IPS DF 19.7 (cell line): ENCODE measurements at regions not wholly inside any gene's neighbourhood (a gene's known extent, or its start where the extent isn't known, plus 50 kb on each side); places are given as distances from the start of the nearest gene placed in this dataset.
A peak's percentile ranks its signal among the peaks of the same experiment; 100 is the strongest.
"Not testable (repeated sequence)": the region's sequence is repeated elsewhere in the genome, so short reads cannot be mapped to it uniquely, and the experiment has no call there.

ENCODE experiments used
- DNase-seq: peaks from one replicate; pipeline ENCODE4 v3.0.0-alpha.2; 2013; ENCODE audit warnings: low read depth, low spot score

DNA sequence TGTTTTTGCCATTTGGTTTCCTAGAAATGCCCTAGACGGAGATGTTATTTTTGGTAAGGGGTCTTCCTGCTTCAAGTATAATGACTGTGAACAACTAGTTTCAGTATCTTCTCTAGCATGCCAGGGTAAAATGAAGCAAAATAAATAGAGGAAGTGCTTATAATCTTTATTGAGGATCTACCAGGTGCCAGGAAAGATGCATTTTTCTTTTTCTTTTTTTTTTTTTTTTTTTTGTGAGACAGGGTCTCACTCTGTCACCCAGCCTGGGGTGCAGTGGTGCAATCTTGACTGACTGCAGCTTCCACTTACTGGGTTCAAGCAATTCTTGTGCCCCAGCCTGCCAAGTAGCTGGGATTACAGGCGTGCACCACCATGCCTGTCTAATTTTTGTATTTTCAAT lies 146.6 kb upstream of the GRK3 start:
- DNase-seq, result not testable (repeated sequence)

DNA sequence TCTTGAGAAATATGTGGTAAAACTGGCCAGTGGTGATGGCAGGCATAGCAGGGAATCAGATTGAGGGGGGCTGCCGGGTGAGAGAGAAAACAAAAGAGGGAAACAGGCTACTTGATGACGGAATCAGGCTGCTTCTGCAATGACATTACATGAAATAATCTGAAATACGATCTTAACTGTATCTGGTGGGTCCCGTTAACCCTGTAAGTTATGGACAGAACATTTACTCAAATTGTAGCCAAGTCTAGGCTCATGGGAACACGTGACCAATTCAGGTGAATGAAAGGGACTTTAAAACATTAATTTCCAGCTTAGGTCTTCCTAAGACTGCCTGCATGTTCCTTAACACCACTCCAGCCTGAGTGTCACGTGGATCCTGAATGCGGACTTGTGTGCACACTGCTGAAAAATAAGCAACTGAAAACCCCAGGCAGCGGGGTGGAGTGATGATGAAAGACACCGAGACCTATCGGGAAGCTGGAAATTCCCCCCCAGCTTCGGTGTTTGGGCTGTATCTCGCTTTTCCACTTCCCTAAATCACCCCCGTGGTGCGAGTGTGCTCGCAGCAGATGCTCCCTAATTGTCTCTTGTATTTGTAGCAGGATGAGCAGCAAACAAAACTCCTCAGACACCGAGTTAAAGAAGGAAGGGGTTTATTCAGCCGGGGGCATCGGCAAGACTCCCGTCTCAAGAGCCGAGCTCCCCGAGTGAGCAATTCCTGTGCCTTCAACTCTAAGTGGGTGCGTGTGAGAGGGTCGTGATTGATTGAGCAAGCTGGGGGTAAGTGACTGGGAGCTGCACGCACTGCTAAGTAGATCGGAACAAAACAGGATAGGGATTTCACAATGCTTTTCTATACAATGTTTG lies 145.0 kb upstream of the GRK3 start:
- no peak for DNase-seq

DNA sequence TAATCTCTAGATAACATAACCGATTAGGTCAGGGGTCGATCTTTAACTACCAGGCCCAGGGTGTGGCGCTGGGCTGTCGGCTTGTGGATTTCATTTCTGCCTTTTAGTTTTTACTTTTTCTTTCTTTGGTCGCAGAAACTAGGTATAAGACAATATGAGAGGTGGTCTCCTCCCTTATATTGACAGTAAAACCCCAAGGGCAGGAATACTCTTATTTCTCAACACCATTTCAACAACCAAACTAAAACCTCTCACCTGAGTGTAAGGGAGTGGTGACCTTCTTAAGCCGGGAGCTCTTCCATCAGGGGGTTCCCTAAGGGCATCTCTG lies 144.4 kb upstream of the GRK3 start:
- DNase-seq, result not testable (repeated sequence)

DNA sequence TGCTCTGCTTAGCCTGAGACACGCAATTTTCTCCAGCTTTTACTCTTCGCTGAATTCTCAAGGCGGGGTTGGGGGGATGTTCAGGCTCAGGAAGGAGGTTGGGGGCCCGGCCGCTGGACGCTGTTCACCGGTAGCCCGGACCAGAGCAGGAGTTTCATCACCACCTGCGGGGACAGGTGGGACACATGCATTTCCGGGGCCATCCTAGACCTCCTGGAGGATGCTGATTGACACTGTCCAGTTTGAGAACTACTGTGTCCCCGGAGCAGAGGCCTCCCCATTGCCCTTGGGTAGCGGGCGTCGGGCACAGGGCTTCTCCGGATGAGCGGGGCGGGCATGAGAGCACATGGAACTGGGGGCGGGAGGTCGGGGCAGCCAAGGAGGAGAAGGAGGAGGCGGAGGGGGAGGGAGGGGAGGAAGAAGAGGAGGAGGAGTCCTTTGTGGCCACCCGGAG lies 144.0 kb upstream of the GRK3 start:
- no peak for DNase-seq

DNA sequence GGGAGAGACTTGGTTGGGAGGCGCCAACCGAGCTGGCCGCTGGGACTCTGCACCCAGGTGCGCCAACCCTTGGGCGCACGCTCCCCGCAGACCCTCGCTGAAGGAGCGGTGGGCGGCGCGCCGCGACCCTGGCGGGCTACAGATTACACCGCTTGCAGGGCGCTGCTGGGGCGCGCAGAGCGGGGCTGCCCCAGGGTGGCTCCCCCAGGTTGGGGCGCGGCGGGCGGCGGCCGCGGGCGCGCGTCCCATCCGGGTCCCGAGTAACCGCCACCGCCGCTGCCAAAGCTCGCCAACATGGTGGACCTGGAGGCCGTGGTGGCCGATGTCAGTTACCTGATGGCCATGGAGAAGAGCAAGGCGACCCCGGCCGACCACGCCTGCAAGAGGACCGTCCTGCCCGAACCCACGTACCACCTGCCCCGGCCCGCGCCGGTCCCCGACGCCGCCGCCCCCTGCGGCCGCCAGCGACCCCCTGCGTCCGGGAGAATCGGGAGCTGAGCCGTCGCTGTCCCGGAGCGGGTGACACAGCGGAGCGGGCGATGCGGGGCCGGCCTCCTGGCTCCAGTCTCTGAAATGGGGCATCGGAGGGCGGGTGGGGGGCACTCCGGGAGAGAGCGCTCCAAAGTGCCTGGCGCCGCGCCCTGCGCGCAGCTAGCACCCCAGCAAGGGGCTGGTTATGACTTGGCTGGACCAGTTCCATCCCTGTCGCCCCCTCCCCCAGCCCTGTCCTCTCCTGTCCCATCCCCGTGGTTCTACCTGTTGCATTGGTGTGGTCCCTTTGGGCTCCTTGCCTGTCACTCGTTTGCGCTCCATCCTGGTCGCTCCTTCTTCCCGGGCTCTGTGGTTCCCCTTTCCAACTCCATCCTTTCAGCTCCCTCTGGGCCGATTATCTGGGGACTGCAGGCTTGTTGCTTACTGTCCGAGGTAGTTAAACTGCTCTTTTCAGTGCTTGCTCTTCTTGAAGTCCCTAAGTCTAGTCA lies 143.3 kb upstream of the GRK3 start:
- peak; percentile 59 for DNase-seq

DNA sequence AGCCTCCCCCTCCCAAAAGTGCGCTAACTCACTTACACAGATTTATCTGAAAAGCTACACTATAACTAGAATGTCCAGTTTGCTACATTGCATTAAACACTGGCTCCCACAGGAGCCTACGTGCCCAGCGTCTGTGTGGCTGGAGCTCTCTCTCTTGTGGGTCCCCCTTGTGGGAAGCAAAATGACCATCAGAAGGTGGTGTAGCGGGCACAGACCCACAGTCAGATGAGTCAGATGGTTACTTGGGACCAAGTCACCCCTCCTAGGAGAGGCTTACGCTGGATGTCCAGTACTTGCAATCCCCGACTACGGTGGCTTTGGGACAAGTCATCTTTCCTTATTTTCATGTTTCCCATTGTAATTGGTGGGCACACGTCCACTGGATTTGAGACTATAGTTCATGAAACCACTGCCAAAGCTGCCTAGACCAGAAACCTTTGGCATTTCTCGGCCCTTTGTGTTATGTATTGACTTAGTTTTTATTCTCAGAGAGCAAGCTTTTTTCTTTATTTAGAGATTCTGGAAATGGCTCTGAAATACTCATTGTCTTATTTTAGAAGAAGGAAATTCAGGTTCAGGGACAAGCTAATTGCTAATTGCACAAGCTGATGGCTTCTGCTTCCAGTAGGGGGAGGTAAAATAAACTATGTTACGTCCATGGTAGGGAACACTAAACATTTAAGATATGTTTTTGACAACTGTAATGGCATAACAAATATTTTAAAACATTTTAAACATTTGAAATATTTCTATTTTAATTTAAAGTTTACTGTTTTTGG lies 137.8 kb upstream of the GRK3 start:
- DNase-seq, result not testable (repeated sequence)

DNA sequence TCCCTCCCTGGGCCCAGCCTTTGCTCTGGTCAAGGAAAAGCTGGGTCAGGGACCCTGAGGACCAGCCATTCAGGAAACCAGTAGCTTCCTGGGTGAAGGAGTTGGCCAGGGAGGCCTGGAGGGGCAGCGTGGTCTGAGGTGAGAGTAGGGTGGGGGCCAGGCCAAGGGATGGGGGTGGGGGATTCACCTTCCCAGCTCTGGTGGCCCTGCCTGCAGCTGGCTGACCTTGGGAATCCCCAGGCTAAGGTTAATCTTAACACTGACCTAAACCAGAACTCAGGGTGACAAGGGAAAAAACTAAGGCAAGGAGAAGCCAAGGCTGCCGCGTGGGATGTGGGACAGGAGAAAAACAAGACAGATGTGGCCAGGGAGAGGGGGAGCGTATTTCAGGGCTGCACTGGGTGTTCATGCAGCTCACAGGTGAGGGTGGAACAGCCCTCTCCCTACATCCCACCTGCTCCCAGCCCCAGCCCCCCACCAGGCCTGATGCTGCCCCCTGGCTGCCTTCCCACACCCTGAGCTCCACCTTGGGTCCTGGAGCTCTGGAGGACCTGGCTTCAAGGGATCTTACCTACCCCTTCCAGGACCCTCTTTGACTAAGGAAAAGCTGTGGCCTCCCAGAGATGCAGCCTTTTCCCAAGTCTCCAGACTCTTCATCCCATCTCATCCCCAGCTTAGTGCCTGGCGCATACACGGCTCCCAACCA lies 132.7 kb upstream of the GRK3 start:
- DNase-seq, result not testable (repeated sequence)

DNA sequence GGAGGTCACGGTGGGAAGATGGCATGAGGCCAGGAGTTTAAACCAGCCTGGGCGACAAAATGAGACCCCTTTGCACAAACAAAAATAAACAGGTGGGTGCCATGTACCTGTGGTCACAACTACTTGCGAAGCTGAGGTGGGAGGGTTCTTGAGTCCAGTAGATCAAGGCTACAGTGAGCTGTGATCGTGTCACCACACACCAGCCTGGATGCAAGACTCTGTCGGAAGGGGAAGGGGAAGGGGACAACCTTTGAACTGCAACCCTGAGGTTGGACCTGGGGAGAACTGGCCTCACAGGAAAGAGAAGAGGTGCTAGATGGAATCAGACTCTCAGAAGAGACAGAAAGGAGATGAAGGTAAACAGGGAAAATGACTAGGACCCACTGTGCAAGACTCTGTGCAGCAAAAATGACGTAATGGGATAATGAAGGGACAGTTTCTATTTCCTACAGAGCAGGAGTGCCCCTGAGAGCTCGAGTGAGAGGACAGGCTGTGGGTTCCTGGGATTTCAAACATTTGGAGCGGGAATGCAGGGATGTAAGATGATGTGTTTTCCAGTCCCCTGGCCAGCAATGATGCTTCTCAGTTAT lies 131.0 kb upstream of the GRK3 start:
- not testable (repeated sequence) for DNase-seq

DNA sequence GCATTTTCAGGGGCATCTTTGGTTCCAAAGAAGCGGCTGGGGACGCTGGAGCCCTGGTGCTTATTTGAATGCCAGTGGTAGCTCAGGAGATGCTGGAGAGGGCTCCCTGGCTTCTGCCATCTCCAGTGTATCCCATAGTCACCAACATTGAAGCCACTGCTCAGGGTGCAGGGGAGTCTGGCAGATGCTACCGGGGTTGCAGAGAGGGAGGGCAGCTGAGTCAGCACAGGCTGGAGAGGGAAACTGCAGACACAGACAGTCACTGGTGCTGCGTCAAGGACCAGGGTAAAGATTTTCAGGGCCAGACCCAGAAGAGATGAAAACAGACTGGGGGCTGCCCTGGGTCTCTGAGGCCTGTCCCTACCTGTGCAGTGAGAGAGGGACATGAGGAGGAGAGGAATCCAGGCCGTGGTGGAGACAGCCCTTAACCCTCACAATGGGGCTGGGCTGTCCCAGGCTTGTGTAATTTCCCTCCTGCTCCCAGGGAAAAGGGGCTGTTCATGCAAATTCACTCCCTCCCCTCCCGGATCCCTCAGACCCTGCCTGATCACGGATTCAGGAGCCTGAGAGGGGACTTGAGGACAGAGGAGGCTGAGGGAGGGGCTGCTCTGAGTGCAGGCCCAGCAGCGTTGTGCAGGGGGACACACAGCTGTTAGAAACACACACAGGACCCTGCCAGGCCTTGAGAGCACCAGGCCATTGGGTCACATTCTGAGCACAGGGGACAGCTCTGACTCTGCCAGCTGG lies 126.9 kb upstream of the GRK3 start:
- DNase-seq, result no peak

DNA sequence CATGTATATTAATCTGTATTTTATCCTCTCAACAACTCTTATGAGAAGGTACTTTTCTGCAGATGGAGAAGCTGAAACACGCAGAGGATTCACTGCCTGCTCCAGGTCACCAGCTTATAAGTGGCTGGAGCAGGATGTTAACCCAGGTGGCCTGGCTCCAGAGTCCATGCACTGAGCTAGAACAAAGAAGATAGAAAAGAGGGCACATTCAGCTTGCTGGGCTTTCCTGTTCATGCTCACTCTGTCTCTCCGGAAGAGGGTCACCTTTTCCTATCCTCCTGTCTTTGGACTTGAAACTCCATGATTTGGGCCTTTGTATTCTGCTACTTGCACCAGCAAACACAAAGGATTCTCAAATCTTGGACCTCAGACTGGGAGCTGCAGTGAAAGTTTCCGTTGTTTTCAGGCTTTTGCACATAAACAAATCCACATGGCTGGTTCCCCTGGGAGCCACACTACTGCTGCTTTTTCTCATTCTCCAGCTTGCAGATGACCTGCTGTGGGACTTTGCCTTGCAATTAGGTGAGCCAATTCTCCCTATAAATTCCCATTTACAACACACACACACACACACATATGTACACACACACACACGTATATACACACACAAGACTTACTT lies 117.3 kb upstream of the GRK3 start:
- no peak for DNase-seq

DNA sequence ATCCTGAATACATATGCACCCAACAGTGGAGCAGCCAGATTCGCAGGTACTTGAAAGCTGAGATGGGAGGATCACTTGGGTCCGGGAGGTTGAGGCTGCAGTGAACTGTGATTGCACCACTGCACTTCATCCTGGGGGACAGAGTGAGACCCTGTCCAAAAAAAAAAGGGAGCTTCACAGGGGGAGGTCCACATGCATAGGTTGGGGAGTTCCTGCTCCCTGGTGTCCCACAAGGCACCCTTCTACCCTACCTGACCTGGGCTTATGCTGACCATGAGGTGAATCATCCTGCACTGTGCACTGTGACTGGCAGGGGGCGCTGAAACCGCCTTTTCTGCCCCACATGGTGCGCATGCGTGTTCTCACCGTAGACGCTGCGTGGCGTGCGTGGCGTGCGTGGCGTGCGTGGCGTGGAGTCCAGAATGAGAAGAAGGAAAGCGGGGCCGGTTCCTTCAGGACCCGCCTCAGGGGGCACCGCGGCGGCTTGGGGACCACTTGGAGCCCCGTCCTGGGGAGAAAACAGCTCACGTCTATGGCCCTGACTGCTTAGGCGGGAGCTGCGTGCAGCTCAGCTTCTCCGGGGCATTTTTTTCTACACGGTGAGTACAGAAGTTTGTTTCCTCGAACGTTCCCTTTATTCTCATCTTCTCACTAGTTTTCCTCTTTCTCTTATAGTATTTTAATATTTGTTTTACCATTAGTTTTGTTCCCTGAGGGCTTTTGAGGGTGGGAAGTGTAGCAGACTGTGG lies 116.6 kb upstream of the GRK3 start:
- DNase-seq, result no peak

DNA sequence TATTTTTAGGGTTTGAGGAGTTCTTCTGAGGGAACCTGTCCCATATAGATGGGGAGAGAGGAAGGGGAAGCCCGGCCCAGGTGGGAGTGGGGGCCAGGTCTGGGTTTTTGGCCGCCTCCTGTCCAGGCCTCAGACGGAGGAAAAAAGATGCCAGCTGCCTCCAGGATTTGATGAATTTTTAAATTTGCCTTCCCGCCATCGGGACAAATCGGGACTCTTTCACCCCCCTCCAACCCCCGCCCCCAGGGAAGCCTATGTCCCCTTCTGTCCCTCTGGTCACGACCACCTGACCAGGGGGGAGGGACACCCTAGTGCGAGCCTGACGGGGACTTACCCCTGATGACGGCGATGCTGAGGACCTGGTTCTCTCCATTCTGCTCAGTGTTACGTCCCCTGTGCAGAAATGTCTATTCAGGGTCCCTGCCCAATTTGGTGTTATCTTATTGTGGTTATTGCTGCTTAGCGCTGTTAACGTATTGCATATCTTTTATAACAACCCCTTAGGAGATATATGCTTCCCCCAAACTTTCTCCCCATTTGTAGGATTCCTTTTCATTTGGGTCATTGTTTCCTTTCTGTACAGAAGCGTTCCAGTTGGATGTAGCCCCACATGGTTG lies 115.9 kb upstream of the GRK3 start:
- DNase-seq, result no peak

DNA sequence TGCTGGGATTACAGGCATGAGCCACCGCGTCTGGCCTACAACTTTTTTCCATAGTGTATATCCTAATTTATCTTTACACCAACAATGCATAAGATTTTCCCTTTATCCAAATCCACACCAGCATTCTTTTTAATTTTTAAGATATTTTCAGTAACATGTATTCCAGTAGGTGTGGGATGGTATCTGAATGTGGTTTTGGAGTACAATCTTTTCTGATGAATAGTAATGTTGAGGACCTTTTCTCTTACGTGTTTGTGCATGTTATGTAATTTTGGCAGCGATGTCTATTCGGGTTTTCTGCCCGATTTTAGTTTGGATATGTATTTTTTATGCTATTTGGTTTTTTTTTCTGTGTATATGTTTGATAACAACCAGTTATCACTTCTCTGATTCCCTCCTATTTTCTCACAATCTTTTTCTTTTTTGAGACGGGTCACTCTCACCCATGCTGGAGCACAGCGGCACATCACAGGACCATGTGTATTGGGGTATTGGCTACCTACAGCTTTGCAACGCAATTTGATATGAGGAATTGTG lies 114.6 kb upstream of the GRK3 start:
- DNase-seq, result no peak

DNA sequence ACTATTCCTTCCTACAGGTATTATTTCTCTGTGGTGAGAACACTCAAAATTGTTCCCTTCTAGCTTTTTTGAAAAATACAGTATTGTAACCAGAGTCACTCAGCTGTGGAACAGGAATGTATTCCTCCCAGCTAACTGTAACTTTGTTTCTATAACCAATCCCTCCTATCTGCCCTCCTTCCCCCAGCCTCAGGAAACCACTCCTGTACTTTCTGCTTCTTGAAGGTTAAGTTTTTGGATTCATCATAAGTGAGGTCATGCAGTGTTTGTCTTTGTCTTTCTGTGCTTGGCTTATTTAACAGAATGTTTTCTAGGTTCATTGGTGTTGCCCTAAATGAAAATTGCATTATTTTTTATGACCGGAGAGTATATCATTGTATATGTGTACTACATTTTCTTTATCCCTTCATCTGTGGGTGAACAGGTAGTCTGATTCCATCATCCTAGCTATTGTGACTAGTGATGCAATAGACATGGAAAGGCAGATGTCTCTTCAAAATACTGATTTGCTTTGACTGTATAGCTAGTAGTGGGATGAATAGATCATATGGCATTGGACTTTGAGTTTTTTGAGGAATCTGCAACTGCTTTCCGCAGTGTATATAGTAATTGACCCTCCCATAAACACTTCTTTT lies 112.9 kb upstream of the GRK3 start:
- DNase-seq, result no peak

DNA sequence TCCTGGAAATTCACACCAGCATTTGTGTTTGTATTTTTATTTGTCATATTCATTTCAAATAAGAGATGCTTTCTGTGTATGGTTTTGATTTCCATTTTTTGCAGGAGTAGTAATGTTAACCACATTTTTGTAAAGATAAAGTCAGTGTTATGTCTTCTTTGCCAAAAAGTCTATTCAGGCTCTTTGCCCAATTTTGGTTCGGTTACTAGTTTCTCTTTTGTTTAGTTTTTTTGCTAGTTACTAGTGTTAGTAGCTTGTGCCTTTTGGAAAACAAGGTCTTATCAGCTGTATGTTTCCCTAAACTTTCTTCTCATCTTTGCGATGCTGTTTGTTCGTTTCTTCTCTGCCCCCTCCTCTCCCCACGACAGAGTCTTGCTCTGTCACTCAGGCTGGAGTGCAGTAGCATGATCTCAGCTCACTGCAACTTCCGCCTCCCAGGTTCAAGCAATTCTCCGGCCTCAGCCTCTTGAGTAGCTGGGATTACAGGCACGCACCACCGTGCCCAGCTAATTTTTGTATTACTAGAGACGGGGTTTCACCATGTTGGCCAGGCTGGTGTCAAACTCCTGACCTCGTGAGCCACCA lies 112.3 kb upstream of the GRK3 start:
- no peak for DNase-seq

DNA sequence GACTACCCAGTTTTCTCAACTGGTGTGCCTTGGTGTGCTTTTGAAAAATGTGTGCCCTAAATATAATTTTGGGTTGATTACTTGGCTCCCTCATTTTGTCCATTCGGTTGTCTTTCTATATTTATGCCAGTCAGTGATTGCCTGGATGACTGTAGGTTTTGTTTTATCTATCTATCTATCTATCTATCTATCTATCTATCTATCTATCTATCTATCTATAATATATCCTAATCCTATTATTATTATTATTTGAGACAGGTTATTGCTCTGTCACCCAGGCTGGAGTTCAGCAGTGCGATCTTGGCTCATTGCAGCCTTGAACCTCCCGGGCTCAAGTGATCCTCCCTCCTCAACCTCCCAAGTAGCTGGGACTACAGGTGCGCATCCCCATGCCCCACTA lies 111.4 kb upstream of the GRK3 start:
- no peak for DNase-seq

DNA sequence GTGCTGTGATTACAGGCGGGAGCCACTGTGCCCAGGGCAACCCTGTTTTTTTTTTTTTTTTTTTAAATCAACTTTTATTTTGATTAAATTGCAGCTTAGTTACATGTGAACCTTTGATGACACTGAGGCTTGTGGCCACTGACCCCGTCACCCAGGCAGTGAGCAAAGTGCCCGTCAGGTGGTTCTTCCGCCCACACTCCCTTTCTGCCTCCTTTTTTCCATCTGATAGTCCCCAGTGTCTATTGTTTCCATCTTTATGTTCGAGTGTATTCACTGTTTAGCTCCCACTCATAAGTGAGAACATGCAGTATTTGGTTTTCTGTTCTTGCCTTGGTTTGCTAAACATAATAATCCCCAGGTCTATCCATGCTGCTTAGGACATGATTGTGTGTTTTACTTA lies 110.9 kb upstream of the GRK3 start:
- no peak for DNase-seq
